HG02759 (cell line): ENCODE measurements at regions not wholly inside any gene's neighbourhood (a gene's known extent, or its start where the extent isn't known, plus 50 kb on each side); places are given as distances from the start of the nearest gene placed in this dataset.

ENCODE experiments used
- ATAC-seq: cut with Tn5 transposase; IDR thresholded peaks from one replicate; pipeline ENCODE4 v1.9.1; 2021; ENCODE audit warnings: mild to moderate bottlenecking, moderate library complexity; ENCODE audit not compliant: unreplicated experiment

DNA sequence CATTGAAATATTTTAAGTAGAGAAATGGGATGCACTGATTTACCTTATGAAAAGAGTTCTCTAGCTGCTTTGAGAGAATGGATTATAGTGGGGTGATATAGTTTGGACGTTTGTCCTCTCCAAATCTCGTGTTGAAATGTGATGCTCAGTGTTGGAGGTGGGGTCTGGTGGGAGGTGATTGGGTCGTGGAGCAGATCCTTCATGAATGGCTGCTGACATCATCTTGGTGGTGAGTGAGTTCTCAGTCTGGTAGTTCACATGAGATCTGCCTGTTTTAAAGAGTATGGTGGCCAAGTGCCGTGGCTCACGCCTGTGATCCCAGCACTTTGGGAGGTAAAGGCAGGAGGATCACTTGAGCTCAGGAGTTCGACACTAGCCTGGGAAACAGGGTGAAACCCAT is 58.7 kb upstream of the SH3RF3 start:
- no peak for ATAC-seq

DNA sequence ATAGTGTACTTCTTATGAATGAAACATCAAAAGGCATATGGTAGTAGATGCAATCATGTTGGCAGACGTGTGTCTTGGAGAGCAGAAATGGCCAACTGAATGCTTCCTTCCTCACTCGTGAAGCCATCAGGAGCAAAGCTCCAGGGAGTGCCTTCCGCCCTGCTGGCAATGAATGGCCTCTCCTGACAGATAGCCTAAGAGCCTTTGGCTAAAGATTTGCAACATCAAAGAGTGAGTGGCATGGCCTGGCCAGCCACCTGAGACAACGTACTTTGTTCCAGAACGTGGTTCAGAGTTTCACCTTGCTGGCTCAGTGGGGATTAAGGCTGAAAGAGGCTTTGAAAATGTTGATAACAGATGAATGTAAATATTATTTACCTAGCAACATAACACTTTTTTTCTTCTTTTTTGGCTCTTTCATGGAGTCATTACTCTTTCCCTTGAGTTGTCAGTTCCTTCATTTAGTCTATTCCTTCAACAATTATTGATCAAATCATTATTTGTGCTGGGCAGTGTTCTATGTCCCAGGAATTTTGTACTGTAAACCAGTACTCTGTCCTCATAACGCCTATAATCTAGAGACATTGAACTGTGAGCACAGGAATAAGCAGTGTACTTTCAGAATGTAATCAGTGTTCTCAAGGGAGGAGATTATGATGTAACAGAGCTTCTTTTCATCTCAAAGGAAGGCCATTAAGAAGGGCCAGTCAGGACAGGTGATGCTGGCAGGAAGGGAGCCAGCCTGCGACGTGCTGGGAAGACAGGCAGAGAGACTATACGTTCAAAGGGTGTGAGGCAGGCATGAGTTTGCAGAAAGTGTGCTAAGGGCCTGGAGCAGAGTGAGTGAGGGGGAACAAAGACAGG is 59.4 kb upstream of the SH3RF3 start:
- ATAC-seq: no peak

DNA sequence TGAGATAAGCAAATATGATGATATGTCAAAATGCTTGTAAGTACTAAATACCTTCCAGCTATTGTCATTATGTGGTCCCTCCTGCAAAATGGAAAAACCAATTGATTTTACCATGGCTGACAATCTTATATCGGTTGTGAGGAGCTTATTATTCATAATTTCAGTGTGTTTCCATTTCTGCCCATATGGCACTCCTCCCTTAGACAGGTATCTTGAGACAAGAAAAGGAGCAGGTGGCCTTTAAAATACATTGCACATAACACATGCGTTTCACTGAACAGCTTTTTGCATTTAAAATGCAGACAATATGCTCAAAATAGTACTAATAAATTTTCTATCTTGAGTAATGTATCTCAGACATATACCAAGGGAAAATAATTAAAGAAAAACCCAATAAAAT is 60.2 kb upstream of the SH3RF3 start:
- ATAC-seq: no peak

DNA sequence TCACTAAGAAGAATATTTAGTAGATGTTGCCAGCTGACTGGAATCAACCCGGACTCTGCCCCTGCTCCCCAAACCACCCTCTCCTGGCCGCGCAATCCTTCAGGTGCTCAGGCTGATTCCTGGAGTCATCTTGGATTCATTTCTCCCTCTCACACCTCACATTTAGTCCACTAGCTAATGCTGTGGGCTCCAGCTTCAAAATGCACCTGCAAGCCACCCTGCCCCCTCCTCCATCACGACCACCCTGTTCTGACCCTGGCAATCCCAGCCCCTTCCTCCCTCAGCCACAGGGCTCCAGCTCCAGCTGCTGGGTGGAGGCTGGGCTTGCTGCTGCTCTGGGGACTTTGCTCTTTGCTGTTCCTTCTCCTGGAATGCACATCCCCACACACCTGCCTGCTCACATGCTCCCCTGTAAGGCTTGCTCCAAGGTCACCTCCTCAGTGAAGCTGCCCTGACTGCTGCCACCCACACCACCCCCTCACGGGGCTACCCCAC is 61.3 kb upstream of the SH3RF3 start:
- ATAC-seq: no peak

DNA sequence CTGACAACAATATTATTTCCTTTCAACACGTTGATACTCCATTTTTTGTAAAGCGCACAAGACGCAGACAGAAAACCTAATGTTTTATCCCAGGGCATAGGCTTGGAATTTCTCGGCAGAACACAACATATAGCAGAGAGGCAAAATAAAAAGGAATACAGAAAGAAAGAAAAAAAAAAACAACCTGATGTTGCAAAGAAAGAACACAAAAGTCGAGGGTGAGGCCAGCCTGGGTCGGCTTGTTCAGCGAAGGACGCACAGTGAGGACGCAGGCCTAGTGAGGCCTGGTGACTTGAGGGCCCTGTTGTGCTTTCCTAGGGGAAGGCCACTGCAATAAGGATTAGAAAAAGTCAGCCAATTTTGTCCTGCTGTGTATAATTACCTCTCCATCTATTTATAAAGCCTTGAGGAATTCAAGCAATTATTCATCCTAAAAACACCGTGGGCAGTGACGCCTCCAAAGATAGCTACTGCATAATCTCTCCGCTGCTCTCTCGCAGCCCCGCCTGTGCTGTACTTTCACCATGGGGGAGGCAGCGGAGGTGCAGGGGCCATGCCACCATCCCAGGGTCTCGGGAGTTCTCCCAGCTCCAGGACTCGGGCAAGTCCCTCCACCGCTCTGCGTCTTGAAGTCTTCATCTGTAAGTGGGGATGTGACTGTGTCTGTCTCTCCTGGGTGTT is 61.9 kb upstream of the SH3RF3 start:
- ATAC-seq: no peak

DNA sequence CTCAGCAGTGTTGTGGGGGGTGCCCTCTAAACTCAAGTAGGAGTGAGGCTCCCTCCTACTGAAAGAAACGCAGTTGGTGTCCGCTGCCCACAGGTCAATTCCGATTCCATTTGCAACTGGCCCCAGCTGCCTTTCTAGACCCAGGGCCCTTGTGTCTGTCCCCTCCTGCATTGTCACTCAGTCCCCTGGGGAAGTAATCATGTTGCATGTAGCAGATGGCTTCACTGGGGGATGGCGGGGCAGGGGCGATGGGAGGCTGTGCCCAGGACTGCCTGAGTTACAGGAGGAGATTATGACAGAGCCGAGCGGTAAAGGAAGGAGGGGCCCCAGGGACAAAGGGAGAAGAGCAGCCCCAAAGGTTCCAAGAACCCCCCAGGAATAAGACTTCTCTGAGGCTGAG is 62.5 kb upstream of the SH3RF3 start:
- ATAC-seq: no peak

DNA sequence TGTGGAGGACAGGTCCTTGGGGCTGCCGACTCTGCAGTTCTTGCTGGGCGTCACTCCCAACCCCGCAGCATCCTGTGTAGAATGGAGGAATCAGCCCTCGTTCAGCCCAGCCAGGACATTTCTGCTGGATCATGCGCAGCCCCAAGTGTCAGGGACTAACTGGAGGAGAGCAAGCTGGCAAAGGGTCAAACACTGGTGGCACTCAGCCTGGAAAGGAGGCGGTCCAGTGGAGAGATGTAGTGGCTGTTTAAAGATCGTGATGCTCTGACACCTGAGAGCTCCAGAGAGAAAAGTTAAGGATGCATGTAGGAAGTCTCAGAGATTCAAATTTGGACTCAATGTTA is 63.6 kb upstream of the SH3RF3 start:
- ATAC-seq: no peak

DNA sequence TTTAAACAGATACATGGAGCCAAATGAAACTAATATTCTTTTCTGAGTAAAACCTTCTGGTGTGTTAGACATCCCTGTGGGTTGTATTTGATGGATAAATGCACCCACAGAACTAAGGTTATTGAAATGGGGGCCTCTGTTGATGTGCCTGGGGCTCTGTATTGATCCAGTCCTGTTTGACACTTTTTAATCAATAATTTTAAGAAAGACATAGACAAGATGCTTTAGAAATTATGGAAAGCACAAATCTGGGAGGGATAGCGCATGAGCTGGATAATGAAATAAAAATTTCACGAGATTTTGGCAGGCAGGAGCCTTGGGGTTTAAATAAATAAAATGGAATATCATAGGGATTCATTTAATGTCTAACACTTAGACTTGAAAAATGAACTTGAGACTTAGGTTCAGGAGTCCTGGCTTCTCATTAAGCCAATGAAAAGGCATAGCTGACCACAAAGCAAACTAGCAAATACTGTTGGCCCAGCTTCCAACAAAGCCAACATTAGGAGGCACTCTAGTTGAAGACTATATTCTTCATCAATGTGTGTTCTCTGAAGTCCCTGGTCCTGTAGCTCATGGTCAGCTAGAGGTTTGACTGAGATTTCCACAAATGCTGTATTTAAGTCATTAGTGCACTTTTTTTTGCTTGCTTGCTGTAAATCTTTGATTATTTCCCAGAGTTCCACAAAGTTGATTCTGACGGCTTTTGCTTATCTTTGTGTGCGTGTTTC is 64.2 kb upstream of the SH3RF3 start:
- ATAC-seq: no peak

DNA sequence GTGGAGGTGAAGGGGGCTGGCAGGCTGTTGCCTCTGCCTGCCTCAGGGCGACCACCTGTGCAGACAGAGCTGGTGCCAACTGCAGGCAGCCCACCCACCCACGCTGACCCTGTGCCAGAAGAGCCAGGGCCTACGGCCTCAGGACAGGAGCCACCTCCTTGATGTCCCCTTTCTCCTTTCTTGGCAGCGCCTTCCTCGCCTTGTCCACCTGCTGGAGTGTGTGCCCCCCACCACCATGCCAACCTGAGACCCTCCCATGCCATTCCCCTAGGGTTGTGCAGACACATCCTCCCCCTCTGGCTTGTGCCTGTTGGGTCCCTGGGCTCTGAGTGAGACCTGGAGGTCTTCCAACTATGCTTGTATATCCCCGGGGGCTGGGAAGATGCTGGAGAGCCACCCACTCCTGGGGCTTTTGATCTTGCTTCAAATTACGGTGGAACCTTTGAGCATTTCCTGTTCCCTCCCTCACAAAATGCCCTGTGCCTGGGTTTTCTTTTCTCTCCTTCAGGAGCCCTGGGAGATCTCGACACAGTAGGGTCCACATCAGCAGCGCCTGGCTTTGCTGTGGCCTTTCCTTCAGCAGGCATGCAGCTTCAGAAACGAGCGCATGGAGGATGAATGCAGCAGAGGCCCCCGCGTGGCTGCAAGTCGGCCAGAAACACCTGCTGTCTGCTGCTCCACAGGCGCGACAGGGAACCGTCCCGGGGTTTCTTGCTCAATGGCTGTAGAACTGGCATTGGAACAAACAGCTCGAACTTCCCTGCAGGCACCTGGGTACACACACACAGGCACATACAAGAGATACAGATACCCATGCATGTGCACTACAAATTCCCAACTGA is 65.9 kb upstream of the SH3RF3 start:
- ATAC-seq: no peak

DNA sequence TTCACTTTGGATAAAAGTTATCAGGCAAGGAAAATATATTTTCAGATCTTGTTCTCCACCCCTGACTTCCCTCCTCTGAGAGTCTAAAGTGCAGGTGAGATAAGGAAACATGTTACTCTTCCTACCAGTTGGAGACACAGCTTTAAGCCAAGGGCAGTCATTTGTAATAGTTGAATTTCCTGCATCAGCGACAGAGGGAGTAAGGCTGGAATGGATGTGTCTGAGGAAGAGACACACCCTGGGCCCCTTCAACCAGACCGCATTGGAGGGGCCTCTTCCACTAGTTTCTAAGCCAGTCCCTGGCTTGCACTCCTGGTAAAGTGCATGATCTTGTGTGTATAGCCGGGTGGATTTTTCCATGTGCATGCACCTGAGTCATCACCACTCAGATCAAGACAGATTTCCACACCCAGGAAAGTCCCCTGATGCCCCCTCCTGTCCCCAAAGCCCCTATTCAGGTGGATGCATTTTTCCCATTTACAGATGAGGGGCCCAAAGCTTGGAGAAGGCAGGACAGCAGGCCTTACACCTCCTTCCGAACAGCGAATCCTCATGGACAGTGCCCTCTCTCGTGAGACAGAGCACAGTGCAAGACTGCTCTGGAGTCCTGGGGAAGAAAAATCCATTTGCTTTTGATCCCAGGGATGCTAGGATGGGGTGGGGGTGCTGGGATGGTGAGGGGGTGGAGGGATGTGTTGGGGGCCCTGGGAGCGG is 66.7 kb upstream of the SH3RF3 start:
- ATAC-seq: no peak

DNA sequence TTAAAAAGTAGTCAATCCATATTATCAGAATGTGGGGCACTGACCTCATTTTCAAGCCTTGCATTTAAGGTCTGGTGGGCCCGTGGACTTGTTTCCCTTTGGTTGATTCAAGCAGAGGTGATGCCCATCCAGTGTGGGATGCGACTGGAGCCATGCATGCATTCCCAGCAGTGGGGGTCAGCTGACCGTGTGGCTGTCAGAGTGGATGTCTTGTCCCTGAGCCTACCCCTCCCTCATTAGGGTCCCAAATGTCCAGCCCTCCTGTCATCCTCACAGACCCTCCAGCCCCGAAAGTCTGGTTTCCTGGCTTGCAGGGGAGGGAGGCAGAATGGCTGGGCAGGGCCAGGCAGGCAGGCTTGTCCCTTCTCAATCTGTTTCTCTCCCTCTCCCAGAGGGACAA is 67.3 kb upstream of the SH3RF3 start:
- ATAC-seq: no peak

DNA sequence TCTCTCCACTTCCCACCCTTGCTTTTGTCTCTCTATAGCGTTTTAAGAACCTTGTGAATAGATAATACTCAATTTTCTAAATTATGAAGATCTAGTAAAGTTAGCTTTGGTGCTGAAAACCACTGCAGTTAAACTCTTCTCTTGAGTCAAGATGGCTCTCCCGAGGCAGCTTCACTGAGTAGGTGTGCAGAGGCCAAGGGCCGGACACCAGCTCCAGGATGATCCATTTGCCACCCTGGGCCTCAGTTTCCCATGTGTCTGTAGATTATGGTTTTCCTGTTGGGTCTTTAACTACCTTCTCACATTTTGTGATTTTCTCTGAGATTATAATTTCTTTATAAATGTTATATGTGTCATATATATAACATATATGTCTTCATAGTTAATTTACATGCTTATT is 68.5 kb upstream of the SH3RF3 start:
- no peak for ATAC-seq

DNA sequence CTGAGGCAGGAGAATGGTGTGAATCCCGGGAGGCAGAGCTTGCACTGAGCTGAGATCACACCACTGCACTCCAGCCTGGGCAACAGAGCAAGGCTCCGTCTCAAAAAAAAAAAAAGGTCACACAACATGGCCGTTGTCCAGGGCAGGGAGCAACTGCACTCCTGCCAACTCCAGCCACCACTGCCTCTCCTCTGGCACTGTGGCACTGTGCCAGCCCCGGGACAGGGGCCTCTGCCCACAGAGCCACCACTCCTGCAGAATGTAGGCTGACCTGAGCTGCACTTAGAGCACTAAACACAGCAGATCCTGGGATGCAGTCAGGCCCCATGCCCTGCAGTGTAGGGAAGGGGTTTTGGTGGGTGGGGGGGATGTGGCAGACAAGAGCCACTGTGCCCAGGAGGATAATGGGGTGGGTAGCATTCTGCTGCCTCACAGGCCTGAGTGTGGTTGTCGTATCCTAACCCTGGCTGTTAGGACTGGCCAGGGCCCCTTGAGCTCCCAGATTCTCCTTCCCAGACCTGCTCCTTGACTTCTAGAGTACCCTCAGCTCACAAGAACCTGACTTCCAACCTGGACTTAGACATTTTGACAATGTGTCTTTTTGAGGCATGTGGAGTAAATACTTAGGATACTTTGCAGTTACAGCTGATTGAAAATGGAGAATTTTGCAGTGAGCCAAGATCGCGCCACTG is 69.4 kb upstream of the SH3RF3 start:
- no peak for ATAC-seq

DNA sequence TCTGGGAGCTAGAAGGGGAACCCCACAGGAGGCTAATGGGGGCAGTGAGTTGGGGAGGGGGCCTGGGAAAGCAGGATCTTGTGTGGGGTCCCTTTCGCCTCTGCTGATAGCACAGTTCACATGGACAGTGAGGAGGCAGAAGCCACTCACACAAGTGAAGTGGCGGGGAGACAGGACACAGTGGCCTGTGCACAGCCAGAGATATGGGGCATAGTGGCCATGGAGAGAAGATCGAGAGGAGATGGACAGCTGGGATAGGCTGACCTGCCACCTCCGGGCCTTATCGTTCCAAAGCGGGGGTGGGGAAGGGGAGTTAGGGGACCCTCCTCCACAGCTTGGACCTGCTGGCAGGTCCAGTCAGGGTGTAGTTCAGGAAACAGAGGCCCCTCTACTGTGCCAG is 69.8 kb upstream of the EDAR start:
- no peak for ATAC-seq

DNA sequence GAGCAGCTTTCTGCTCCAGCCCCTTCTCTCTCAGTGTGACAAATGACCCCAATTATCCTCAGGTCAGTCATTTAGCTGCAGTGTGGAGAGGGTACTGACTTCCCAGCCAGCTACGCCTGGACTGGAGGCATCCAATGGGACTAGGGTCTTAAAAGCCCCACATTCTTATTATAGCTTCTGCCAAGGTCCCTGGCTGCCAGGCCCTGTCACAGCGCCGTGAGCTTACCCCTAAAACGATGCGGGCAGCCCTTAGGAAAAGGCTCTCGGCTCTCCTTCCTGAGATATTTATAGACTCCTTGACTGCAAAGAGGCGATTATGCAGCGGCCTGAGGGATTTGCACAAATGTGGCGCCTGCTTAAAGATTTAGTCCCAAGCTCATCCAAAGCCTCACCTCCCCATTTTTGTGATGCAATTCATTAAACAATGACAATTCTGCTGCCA is 69.2 kb upstream of the EDAR start:
- ATAC-seq: no peak

DNA sequence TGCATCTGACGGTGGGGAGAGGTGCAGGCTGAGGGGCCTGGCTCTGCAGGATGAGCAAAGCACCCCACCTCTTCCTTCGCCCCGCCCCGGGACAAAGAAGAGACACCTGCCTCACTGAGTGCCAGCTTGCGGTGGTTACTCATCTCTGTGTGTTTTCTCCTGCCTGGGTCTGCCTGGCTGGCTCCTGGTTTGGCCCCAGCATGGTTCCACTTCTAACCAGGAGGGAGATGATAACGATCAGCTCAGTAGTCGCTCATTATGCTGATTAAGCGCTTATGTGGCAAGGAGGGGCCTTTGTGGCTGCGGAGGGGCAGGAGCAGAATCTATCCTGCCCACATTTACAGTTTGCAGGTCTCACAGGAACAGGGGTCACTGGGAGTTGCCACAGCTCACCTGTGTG is 68.7 kb upstream of the EDAR start:
- no peak for ATAC-seq

DNA sequence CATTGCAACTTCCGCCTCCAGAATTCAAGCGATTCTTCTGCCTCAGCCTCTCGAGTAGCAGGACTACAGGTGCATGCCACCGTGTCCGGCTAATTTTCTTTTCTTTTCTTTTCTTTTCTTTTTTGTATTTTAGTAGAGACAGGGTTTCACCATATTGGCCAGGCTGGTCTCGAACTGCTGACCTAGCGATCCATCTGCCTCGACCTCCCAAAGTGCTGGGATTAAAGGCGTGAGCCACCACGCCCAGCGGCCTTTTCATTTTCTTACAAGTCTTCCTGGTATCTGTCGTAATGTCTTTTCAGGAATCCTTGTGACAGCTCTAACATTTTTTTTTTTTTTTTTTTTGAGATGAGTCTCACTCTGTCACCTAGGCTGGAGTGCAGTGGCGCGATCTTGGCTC is 66.4 kb upstream of the EDAR start:
- no peak for ATAC-seq

DNA sequence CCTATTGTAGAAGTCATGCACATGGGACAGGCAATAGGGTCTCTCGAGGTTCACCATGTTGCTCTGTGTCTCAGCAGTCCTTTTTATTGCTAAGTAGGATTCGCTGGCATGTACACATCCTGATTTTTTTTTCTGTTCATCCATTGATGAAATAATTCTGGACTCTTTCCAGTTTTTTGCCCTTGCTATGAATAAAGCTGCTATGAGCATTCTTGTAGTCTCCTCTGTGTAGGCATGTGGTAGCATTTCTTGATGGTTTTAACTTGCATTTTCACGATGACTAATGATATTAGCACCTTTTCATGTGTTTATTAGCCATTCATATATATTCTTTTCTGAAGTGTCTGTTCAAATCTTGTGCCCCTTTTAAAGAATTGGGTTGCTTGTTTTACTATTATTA is 65.8 kb upstream of the EDAR start:
- no peak for ATAC-seq

DNA sequence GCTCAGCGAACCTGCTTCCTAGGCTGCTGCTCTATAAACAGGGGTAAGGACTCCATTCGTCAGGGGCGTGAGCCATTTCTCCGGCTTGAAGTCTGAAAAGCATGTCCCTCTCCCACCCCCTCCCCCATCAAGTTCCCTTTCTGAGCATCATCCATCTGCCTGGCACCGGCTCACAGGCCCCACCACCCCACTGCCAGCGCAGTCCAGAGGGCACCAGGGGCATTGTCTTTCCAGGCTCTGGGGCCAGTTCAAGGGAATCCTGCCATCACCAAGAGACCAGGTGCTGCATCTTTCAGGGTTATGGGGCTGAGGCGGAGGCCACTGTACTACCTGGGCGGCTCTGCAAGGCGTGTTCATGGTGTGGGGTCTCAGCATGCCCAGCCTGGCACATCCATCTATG is 64.7 kb upstream of the EDAR start:
- no peak for ATAC-seq

DNA sequence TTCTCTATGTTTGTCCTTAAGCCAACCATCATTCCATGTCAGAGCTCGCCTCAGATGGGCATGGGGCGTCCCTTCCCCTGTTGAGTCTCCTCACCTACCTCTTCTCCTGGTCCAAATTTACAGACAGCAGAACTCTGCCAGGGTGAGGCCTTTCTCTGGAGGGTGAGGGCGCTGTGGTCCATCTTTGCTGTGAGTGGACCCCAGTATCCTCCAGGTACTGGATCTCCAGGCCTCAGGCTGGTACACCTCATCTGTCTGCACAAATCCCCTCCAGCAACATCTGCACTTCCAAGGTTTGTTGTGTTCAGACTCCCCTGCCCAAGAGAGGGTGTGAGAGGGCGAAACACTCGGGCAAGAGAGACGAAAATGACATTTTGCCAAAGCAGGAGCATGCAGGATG is 63.9 kb upstream of the EDAR start:
- ATAC-seq: no peak
